Ovary (tissue), 3 donors: ENCODE measurements at regions not wholly inside any gene's neighbourhood (a gene's known extent, or its start where the extent isn't known, plus 50 kb on each side); places are given as distances from the start of the nearest gene placed in this dataset.

Experiments
- CTCF ChIP-seq, 3 donors: fragments of 450-650 bp in 2 of 3; fragments of 200-600 bp in 1 of 3; IDR thresholded peaks; one replicate each; pipeline versions ENCODE4 v1.5.1 to v1.8.0; 2016 to 2022; ENCODE audit warnings: antibody characterized with exemption in 3 of 3, mild to moderate bottlenecking in 1 of 3
- EP300 ChIP-seq: sonication (generic); formaldehyde crosslinking; IDR thresholded peaks from one replicate; pipeline ENCODE4 v1.6.1; 2017; ENCODE audit warnings: antibody characterized with exemption
- POLR2A ChIP-seq: fragments of 450-650 bp; IDR thresholded peaks from one replicate; pipeline ENCODE4 v1.6.1; 2017; ENCODE audit warnings: antibody characterized with exemption, mild to moderate bottlenecking, moderate library complexity
- donor health status: DM: no; HTN: no; CAD: no.

DNA sequence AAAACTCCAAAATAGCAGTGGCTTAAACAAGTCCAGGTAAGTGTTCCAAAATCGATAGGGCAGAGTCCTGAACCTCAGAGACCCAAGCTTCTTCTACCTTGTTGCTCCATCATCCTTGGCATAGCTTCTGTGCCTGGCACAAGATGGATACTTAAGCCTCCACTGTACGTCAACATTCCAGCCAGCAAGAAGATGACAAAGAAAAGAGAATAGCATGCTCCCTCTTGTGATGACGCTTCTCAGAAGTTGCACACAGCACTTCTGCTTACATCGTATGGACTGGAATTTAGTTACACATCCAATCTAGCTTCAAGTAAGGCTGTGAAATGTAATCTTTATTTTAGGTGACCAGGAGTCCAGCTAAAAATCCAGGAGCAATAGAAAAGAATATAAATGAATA, 227.4 kb downstream of the ESM1 start:
- no peak for TF ChIP-seq CTCF (IDR thresholded peaks at IDR 0.05)
- TF ChIP-seq POLR2A: no peak
- no peak for TF ChIP-seq EP300
